GM12874 (cell line): ENCODE measurements at regions not wholly inside any gene's neighbourhood (a gene's known extent, or its start where the extent isn't known, plus 50 kb on each side); places are given as distances from the start of the nearest gene placed in this dataset.

Experiments used
- CTCF ChIP-seq: IDR thresholded peaks from 2 replicates; pipeline ENCODE4 v1.5.1; 2011; ENCODE audit warnings: low read depth, mild to moderate bottlenecking, control low read depth, low read length, moderate library complexity; ENCODE audit not compliant: insufficient read depth

GRCh38 chr12:19799216-19799615 lies 359.9 kb downstream of the AEBP2 start:
- no peak for TF ChIP-seq CTCF

- no peak for TF ChIP-seq CTCF
These were observed 360.8 kb downstream of the AEBP2 start for GRCh38 chr12:19799895-19800602.

- TF ChIP-seq CTCF = no peak
These were observed 361.6 kb downstream of the AEBP2 start for GRCh38 chr12:19800884-19801283.

- TF ChIP-seq CTCF = no peak
These were observed 362.6 kb downstream of the AEBP2 start for GRCh38 chr12:19801941-19802340.

GRCh38 chr12:19802915-19803314 lies 363.6 kb downstream of the AEBP2 start:
- no peak for TF ChIP-seq CTCF

GRCh38 chr12:19804737-19805136 lies 365.4 kb downstream of the AEBP2 start:
- no peak for TF ChIP-seq CTCF

GRCh38 chr12:19808371-19808770 lies 369.1 kb downstream of the AEBP2 start:
- TF ChIP-seq CTCF = no peak

GRCh38 chr12:19810213-19810612 lies 370.9 kb downstream of the AEBP2 start:
- TF ChIP-seq CTCF = no peak
